ENCODE measurements at regions not wholly inside any gene's neighbourhood (a gene's known extent, or its start where the extent isn't known, plus 50 kb on each side); places are given as distances from the start of the nearest gene placed in this dataset.

- no peak overlapping the region for H3K27ac ChIP-seq (ENCODE audit: low read depth in 1 of 2, low read length in 2 of 2)
Measured at GRCh38 chr14:50008974-50009373, 107.4 kb downstream of the VCPKMT start.

GRCh38 chr14:50010752-50011151 is 105.6 kb downstream of the VCPKMT start:
- DNase-seq (ENCODE audit: low spot score), result no peak
- H3K4me3 ChIP-seq (ENCODE audit: low read depth in 1 of 3, low read length in 3 of 3), result no peak overlapping the region
- H3K9ac ChIP-seq (ENCODE audit: low read depth in 1 of 2, low read length in 2 of 2), result no peak overlapping the region
- 98% methylated on average over 7 of the region's 7 CpGs for WGBS
- H3K36me3 ChIP-seq (ENCODE audit: control insufficient read depth in 4 of 4, insufficient read depth in 3 of 4, low read depth in 1 of 4, low read length in 3 of 4), result no peaks in the 10 kb centered on the region
- no peaks in the 10 kb centered on the region for H3K4me1 ChIP-seq (ENCODE audit: control insufficient read depth in 4 of 4, insufficient read depth in 4 of 4, low read length in 3 of 4)
- H3K9me3 ChIP-seq (ENCODE audit: control insufficient read depth in 4 of 4, low read length in 3 of 4), result no peaks in the 10 kb centered on the region
- TF ChIP-seq HNF4G (IDR thresholded peaks at IDR 0.05) (no peak), HNF4A (conservative IDR thresholded peaks at IDR 0.05) (no peak), FOXA1 (IDR thresholded peaks at IDR 0.05) (no peak), NR2F2 (IDR thresholded peaks at IDR 0.05) (no peak), FOXA2 (IDR thresholded peaks at IDR 0.05) (no peak), EGR1 (IDR thresholded peaks at IDR 0.05; ENCODE audit: low read depth in 2 of 2) (no peak), YY1 (IDR thresholded peaks at IDR 0.05) (no peak), RXRA (IDR thresholded peaks at IDR 0.05) (no peak), GABPA (IDR thresholded peaks at IDR 0.05 in 1 of 2, conservative IDR thresholded peaks at IDR 0.05 in 1 of 2) (no peak)
- TF ChIP-seq, protein P1, sequence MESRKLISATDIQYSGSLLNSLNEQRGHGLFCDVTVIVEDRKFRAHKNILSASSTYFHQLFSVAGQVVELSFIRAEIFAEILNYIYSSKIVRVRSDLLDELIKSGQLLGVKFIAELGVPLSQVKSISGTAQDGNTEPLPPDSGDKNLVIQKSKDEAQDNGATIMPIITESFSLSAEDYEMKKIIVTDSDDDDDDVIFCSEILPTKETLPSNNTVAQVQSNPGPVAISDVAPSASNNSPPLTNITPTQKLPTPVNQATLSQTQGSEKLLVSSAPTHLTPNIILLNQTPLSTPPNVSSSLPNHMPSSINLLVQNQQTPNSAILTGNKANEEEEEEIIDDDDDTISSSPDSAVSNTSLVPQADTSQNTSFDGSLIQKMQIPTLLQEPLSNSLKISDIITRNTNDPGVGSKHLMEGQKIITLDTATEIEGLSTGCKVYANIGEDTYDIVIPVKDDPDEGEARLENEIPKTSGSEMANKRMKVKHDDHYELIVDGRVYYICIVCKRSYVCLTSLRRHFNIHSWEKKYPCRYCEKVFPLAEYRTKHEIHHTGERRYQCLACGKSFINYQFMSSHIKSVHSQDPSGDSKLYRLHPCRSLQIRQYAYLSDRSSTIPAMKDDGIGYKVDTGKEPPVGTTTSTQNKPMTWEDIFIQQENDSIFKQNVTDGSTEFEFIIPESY (IDR thresholded peaks at IDR 0.05), result no peak
- H3K27ac ChIP-seq (ENCODE audit: low read depth in 1 of 2, low read length in 2 of 2), result no peak overlapping the region
- H3K27me3 ChIP-seq (ENCODE audit: control insufficient read depth in 4 of 4, insufficient read depth in 4 of 4, low read length in 3 of 4), result no peaks in the 10 kb centered on the region

More at GRCh38 chr14:50008974-50009373, 107.4 kb downstream of the VCPKMT start:
- no peak overlapping the region for H3K9ac ChIP-seq (ENCODE audit: low read depth in 1 of 2, low read length in 2 of 2)
- no peak for DNase-seq (ENCODE audit: low spot score)
- peaks cover 0 to 4% (median under 1%) of the 10 kb centered on the region in 4 donors for H3K4me1 ChIP-seq (ENCODE audit: control insufficient read depth in 4 of 4, insufficient read depth in 4 of 4, low read length in 3 of 4)
- no peaks in the 10 kb centered on the region for H3K36me3 ChIP-seq (ENCODE audit: control insufficient read depth in 4 of 4, insufficient read depth in 3 of 4, low read depth in 1 of 4, low read length in 3 of 4)
- H3K27me3 ChIP-seq (ENCODE audit: control insufficient read depth in 4 of 4, insufficient read depth in 4 of 4, low read length in 3 of 4), result no peaks in the 10 kb centered on the region
- 91% methylated on average over 8 of the region's 8 CpGs for WGBS
- TF ChIP-seq SP1 (IDR thresholded peaks at IDR 0.05) (no peak), TAF1 (conservative IDR thresholded peaks at IDR 0.05) (no peak)
- TF ChIP-seq, protein P2, sequence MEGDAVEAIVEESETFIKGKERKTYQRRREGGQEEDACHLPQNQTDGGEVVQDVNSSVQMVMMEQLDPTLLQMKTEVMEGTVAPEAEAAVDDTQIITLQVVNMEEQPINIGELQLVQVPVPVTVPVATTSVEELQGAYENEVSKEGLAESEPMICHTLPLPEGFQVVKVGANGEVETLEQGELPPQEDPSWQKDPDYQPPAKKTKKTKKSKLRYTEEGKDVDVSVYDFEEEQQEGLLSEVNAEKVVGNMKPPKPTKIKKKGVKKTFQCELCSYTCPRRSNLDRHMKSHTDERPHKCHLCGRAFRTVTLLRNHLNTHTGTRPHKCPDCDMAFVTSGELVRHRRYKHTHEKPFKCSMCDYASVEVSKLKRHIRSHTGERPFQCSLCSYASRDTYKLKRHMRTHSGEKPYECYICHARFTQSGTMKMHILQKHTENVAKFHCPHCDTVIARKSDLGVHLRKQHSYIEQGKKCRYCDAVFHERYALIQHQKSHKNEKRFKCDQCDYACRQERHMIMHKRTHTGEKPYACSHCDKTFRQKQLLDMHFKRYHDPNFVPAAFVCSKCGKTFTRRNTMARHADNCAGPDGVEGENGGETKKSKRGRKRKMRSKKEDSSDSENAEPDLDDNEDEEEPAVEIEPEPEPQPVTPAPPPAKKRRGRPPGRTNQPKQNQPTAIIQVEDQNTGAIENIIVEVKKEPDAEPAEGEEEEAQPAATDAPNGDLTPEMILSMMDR (IDR thresholded peaks at IDR 0.05; ENCODE audit: low read depth, low read length, missing input control), result no peak
- H3K9me3 ChIP-seq (ENCODE audit: control insufficient read depth in 4 of 4, low read length in 3 of 4), result no peaks in the 10 kb centered on the region
- H3K4me3 ChIP-seq (ENCODE audit: low read depth in 1 of 3, low read length in 3 of 3), result no peak overlapping the region

- H3K9me3 ChIP-seq (ENCODE audit: control insufficient read depth in 4 of 4, low read length in 3 of 4), result no peaks in the 10 kb centered on the region
- no peak overlapping the region for H3K9ac ChIP-seq (ENCODE audit: low read depth in 1 of 2, low read length in 2 of 2)
- H3K27ac ChIP-seq (ENCODE audit: low read depth in 1 of 2, low read length in 2 of 2), result no peak overlapping the region
- 94% methylated on average over 6 of the region's 6 CpGs for WGBS
- H3K4me1 ChIP-seq (ENCODE audit: control insufficient read depth in 4 of 4, insufficient read depth in 4 of 4, low read length in 3 of 4), result no peaks in the 10 kb centered on the region
- no peaks in the 10 kb centered on the region for H3K27me3 ChIP-seq (ENCODE audit: control insufficient read depth in 4 of 4, insufficient read depth in 4 of 4, low read length in 3 of 4)
- DNase-seq (ENCODE audit: low spot score), result no peak
- no peak overlapping the region for H3K4me3 ChIP-seq (ENCODE audit: low read depth in 1 of 3, low read length in 3 of 3)
- TF ChIP-seq EGR1 (IDR thresholded peaks at IDR 0.05; ENCODE audit: low read depth in 2 of 2), result no peak
- no peak for TF ChIP-seq FOXA2 (IDR thresholded peaks at IDR 0.05)
- TF ChIP-seq, protein P1 (IDR thresholded peaks at IDR 0.05), result no peak
- no peaks in the 10 kb centered on the region for H3K36me3 ChIP-seq (ENCODE audit: control insufficient read depth in 4 of 4, insufficient read depth in 3 of 4, low read depth in 1 of 4, low read length in 3 of 4)
Measured at GRCh38 chr14:50011242-50011641, 105.1 kb downstream of the VCPKMT start.
